ENCODE measurements at regions not wholly inside any gene's neighbourhood (a gene's known extent, or its start where the extent isn't known, plus 50 kb on each side); places are given as distances from the start of the nearest gene placed in this dataset.

- TF ChIP-seq POLR2A (IDR thresholded peaks at IDR 0.05) = no peak
- TF ChIP-seq CTCF (IDR thresholded peaks at IDR 0.05) = no peak
- no peak for TF ChIP-seq EP300 (IDR thresholded peaks at IDR 0.05)
Observed at GRCh38 chr1:88284066-88284465, 400.0 kb upstream of the PKN2 start.
